Breast epithelium (tissue), 3 donors: ENCODE measurements at regions not wholly inside any gene's neighbourhood (a gene's known extent, or its start where the extent isn't known, plus 50 kb on each side); places are given as distances from the start of the nearest gene placed in this dataset.

Experiments used
- CTCF ChIP-seq, 3 donors: fragments of 450-650 bp; IDR thresholded peaks; one replicate each; pipeline ENCODE4 v1.5.1; 2016 to 2017; ENCODE audit warnings: antibody characterized with exemption in 3 of 3, mild to moderate bottlenecking in 3 of 3, moderate library complexity in 3 of 3
- POLR2A ChIP-seq: fragments of 450-650 bp; IDR thresholded peaks from one replicate; pipeline ENCODE4 v1.6.1; 2016; ENCODE audit warnings: antibody characterized with exemption, mild to moderate bottlenecking, moderate library complexity

DNA sequence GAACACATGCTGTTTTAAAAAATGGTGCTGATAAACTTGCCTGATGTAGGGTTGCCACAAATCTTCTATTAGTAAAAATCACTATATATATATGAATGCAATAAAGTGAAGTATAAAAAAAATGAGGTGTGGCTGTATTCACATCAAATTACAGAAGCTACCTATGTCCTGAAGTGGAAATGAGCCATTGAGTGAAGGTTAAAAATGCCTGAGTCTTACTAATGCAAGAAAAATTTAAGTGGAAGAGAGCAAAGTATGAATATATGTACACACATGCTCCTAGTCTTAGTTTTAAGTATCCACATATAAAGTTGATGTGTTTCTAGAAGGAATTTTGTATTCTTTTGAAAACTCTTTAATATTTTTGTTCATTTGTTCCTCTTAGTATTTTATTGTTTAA lies 808.3 kb upstream of the MAN1A1 start:
- TF ChIP-seq POLR2A, result no peak
- no peak for TF ChIP-seq CTCF (IDR thresholded peaks at IDR 0.05)
